PC-3 (cell line): ENCODE measurements at regions not wholly inside any gene's neighbourhood (a gene's known extent, or its start where the extent isn't known, plus 50 kb on each side); places are given as distances from the start of the nearest gene placed in this dataset.

Source experiments
- CTCF ChIP-seq: fragments of 300-600 bp; sonication (generic); conservative IDR thresholded peaks from 2 replicates; pipeline ENCODE4 v1.5.1; 2017; ENCODE audit warnings: antibody characterized with exemption, low read depth, mild to moderate bottlenecking, low read length
- EZH2phosphoT487 ChIP-seq: fragments of 300-600 bp; sonication (generic); IDR thresholded peaks from 2 replicates; pipeline ENCODE4 v1.6.1; 2018; ENCODE audit warnings: mild to moderate bottlenecking, antibody characterized with exemption, low read length, borderline replicate concordance

GRCh38 chr11:70605468-70605815 lies 207.1 kb downstream of the CTTN start:
- TF ChIP-seq EZH2phosphoT487, result no peak
- TF ChIP-seq CTCF, result no peak
